GM18498 (cell line): ENCODE measurements at regions not wholly inside any gene's neighbourhood (a gene's known extent, or its start where the extent isn't known, plus 50 kb on each side); places are given as distances from the start of the nearest gene placed in this dataset.

Experiments used
- ATAC-seq: cut with Tn5 transposase; IDR thresholded peaks from one replicate; pipeline ENCODE4 v1.9.1; 2021; ENCODE audit warnings: mild to moderate bottlenecking, moderate library complexity; ENCODE audit not compliant: unreplicated experiment

- ATAC-seq, result no peak
Observed at GRCh38 chr20:40414843-40415615, 274.0 kb downstream of the MAFB start.

GRCh38 chr20:40410028-40410427 is 279.0 kb downstream of the MAFB start:
- no peak for ATAC-seq

- ATAC-seq, result no peak
Observed at GRCh38 chr20:40397467-40397866, 291.6 kb downstream of the MAFB start.

- ATAC-seq, result no peak
Observed at GRCh38 chr20:40393197-40394079, 295.6 kb downstream of the MAFB start.

- ATAC-seq, result no peak
Observed at GRCh38 chr20:40390654-40391053, 298.4 kb downstream of the MAFB start.

GRCh38 chr20:40370800-40371199 is 318.2 kb downstream of the MAFB start:
- no peak for ATAC-seq

GRCh38 chr20:40368876-40369275 is 320.2 kb downstream of the MAFB start:
- no peak for ATAC-seq

GRCh38 chr20:40361916-40362315 is 327.1 kb downstream of the MAFB start:
- ATAC-seq, result no peak

GRCh38 chr20:40359131-40359912 is 329.7 kb downstream of the MAFB start:
- no peak for ATAC-seq

- no peak for ATAC-seq
Observed at GRCh38 chr20:40354880-40355279, 334.2 kb downstream of the MAFB start.

GRCh38 chr20:40343390-40343789 is 345.6 kb downstream of the MAFB start:
- ATAC-seq, result no peak

- ATAC-seq, result no peak
Observed at GRCh38 chr20:40341561-40341960, 347.5 kb downstream of the MAFB start.

GRCh38 chr20:40339661-40340449 is 349.2 kb downstream of the MAFB start:
- no peak for ATAC-seq

- no peak for ATAC-seq
Observed at GRCh38 chr20:40336533-40336932, 352.5 kb downstream of the MAFB start.

- no peak for ATAC-seq
Observed at GRCh38 chr20:40335901-40336351, 353.1 kb downstream of the MAFB start.

GRCh38 chr20:40335437-40335836 is 353.6 kb downstream of the MAFB start:
- no peak for ATAC-seq

GRCh38 chr20:40333591-40333990 is 355.4 kb downstream of the MAFB start:
- ATAC-seq, result no peak

GRCh38 chr20:40331807-40332560 is 357.1 kb downstream of the MAFB start:
- no peak for ATAC-seq

GRCh38 chr20:40331249-40331648 is 357.8 kb downstream of the MAFB start:
- ATAC-seq, result no peak

GRCh38 chr20:40329321-40329720 is 359.7 kb downstream of the MAFB start:
- ATAC-seq, result no peak
